ENCODE measurements at regions not wholly inside any gene's neighbourhood (a gene's known extent, or its start where the extent isn't known, plus 50 kb on each side); places are given as distances from the start of the nearest gene placed in this dataset.

GRCh38 chr7:136063326-136063666 lies 86.1 kb upstream of the MTPN start:
- no peak for TF ChIP-seq CTCF (IDR thresholded peaks at IDR 0.05; ENCODE audit: insufficient read depth in 1 of 2, low read depth in 1 of 2, low read length in 1 of 2, severe bottlenecking in 1 of 2, unreplicated experiment in 1 of 2)
- Histone ChIP-seq H3K4me3 (ENCODE audit: low read depth, low read length) (no peak overlapping the region), H3K4me1 (no peaks in the 10 kb centered on the region), H3K9me3 (no peaks in the 10 kb centered on the region), H3K27me3 (replicated peaks; ENCODE audit: control insufficient read depth, insufficient read depth, low read length) (no peaks in the 10 kb centered on the region), H3K36me3 (ENCODE audit: control insufficient read depth, insufficient read depth, low read length) (no peaks in the 10 kb centered on the region)
- ChIA-PET CTCF (no interaction called here), POLR2A (no interaction called here)
- Mint-ChIP-seq H3K4me1 (ENCODE audit: low read depth, unreplicated experiment) (peaks cover 7% of the 10 kb centered on the region), H3K36me3 (ENCODE audit: insufficient read depth, unreplicated experiment) (no peaks in the 10 kb centered on the region), H3K9me3 (ENCODE audit: unreplicated experiment) (peaks cover 9% of the 10 kb centered on the region), H3K4me3 (ENCODE audit: unreplicated experiment) (no peak overlapping the region), H3K27me3 (ENCODE audit: insufficient read depth, unreplicated experiment) (peaks cover 11% of the 10 kb centered on the region), H3K27ac (ENCODE audit: unreplicated experiment) (no peak overlapping the region)
- DNase-seq: no peak
- intact Hi-C loops (cut with micrococcal nuclease; ENCODE audit: unreplicated experiment): no loop called here
- no TSS peak for BruUV-seq (replicated peaks)

- Histone ChIP-seq H3K9me3 (no peaks in the 10 kb centered on the region), H3K4me1 (no peaks in the 10 kb centered on the region), H3K27me3 (replicated peaks; ENCODE audit: control insufficient read depth, insufficient read depth, low read length) (no peaks in the 10 kb centered on the region), H3K36me3 (ENCODE audit: control insufficient read depth, insufficient read depth, low read length) (no peaks in the 10 kb centered on the region), H3K4me3 (ENCODE audit: low read depth, low read length) (no peak overlapping the region)
- H3K27me3 Mint-ChIP-seq (ENCODE audit: insufficient read depth, unreplicated experiment): peaks cover 11% of the 10 kb centered on the region
- BruUV-seq (replicated peaks): no TSS peak
- peaks cover 7% of the 10 kb centered on the region for H3K4me1 Mint-ChIP-seq (ENCODE audit: low read depth, unreplicated experiment)
- TF ChIP-seq CTCF (IDR thresholded peaks at IDR 0.05; ENCODE audit: insufficient read depth in 1 of 2, low read depth in 1 of 2, low read length in 1 of 2, severe bottlenecking in 1 of 2, unreplicated experiment in 1 of 2): no peak
- intact Hi-C loops (cut with micrococcal nuclease; ENCODE audit: unreplicated experiment): no loop called here
- H3K36me3 Mint-ChIP-seq (ENCODE audit: insufficient read depth, unreplicated experiment): no peaks in the 10 kb centered on the region
- ChIA-PET POLR2A (no interaction called here), CTCF (no interaction called here)
- no peak overlapping the region for H3K4me3 Mint-ChIP-seq (ENCODE audit: unreplicated experiment)
- DNase-seq: no peak
- no peak overlapping the region for H3K27ac Mint-ChIP-seq (ENCODE audit: unreplicated experiment)
- peaks cover 9% of the 10 kb centered on the region for H3K9me3 Mint-ChIP-seq (ENCODE audit: unreplicated experiment)
These were observed 85.6 kb upstream of the MTPN start for GRCh38 chr7:136062625-136063325.

GRCh38 chr7:136061433-136061832 lies 84.3 kb upstream of the MTPN start:
- Mint-ChIP-seq H3K36me3 (ENCODE audit: insufficient read depth, unreplicated experiment) (no peaks in the 10 kb centered on the region), H3K27ac (ENCODE audit: unreplicated experiment) (no peak overlapping the region), H3K4me1 (ENCODE audit: low read depth, unreplicated experiment) (peaks cover 7% of the 10 kb centered on the region), H3K9me3 (ENCODE audit: unreplicated experiment) (peaks cover 8% of the 10 kb centered on the region), H3K4me3 (ENCODE audit: unreplicated experiment) (no peak overlapping the region), H3K27me3 (ENCODE audit: insufficient read depth, unreplicated experiment) (peaks cover 14% of the 10 kb centered on the region)
- no peaks in the 10 kb centered on the region for H3K4me1 ChIP-seq
- no peak for TF ChIP-seq CTCF (IDR thresholded peaks at IDR 0.05; ENCODE audit: insufficient read depth in 1 of 2, low read depth in 1 of 2, low read length in 1 of 2, severe bottlenecking in 1 of 2, unreplicated experiment in 1 of 2)
- ChIA-PET CTCF (no interaction called here), POLR2A (no interaction called here)
- no TSS peak for BruUV-seq (replicated peaks)
- DNase-seq: no peak
- no peaks in the 10 kb centered on the region for H3K9me3 ChIP-seq
- intact Hi-C loops (cut with micrococcal nuclease; ENCODE audit: unreplicated experiment): no loop called here
- H3K27me3 ChIP-seq (replicated peaks; ENCODE audit: control insufficient read depth, insufficient read depth, low read length): no peaks in the 10 kb centered on the region; the same call in 1 of the 2 replicates
- no peaks in the 10 kb centered on the region for H3K36me3 ChIP-seq (ENCODE audit: control insufficient read depth, insufficient read depth, low read length)
- no peak overlapping the region for H3K4me3 ChIP-seq (ENCODE audit: low read depth, low read length)
